ENCODE measurements at regions not wholly inside any gene's neighbourhood (a gene's known extent, or its start where the extent isn't known, plus 50 kb on each side); places are given as distances from the start of the nearest gene placed in this dataset.

GRCh38 chr18:41338341-41338740 is 616.7 kb upstream of the PIK3C3 start:
- no peak for DNase-seq

GRCh38 chr18:41331661-41332060 is 623.4 kb upstream of the PIK3C3 start:
- no peak for DNase-seq

- DNase-seq, result no peak
Measured at GRCh38 chr18:41326311-41326710, 628.7 kb upstream of the PIK3C3 start.

GRCh38 chr18:41324934-41325333 is 630.1 kb upstream of the PIK3C3 start:
- no peak for DNase-seq

- DNase-seq, result no peak
Measured at GRCh38 chr18:41324020-41324791, 630.8 kb upstream of the PIK3C3 start.

- no peak for DNase-seq
Measured at GRCh38 chr18:41323044-41323443, 632.0 kb upstream of the PIK3C3 start.

- no peak for DNase-seq
Measured at GRCh38 chr18:41320100-41320499, 634.9 kb upstream of the PIK3C3 start.

GRCh38 chr18:41315134-41315533 is 639.9 kb upstream of the PIK3C3 start:
- no peak for DNase-seq

- no peak for DNase-seq
Measured at GRCh38 chr18:41311571-41312547, 643.2 kb upstream of the PIK3C3 start.

GRCh38 chr18:41297740-41298139 is 657.3 kb upstream of the PIK3C3 start:
- DNase-seq, result no peak

- DNase-seq, result no peak
Measured at GRCh38 chr18:41269294-41269693, 685.7 kb upstream of the PIK3C3 start.

- DNase-seq, result no peak
Measured at GRCh38 chr18:41268271-41268670, 686.8 kb upstream of the PIK3C3 start.

GRCh38 chr18:41266616-41267015 is 688.4 kb upstream of the PIK3C3 start:
- DNase-seq, result no peak

- no peak for DNase-seq
Measured at GRCh38 chr18:41266204-41266603, 688.8 kb upstream of the PIK3C3 start.

- no peak for DNase-seq
Measured at GRCh38 chr18:41265047-41265446, 690.0 kb upstream of the PIK3C3 start.

- DNase-seq, result no peak
Measured at GRCh38 chr18:41263956-41264355, 691.1 kb upstream of the PIK3C3 start.

- DNase-seq, result no peak
Measured at GRCh38 chr18:41262688-41263087, 692.3 kb upstream of the PIK3C3 start.

- DNase-seq, result no peak
Measured at GRCh38 chr18:41244591-41245037, 710.4 kb upstream of the PIK3C3 start.

- DNase-seq, result no peak
Measured at GRCh38 chr18:41237317-41237716, 717.7 kb upstream of the PIK3C3 start.

GRCh38 chr18:41231681-41232080 is 723.4 kb upstream of the PIK3C3 start:
- no peak for DNase-seq

- no peak for DNase-seq
Measured at GRCh38 chr18:41227993-41228392, 727.0 kb upstream of the PIK3C3 start.

GRCh38 chr18:41226911-41227310 is 728.1 kb upstream of the PIK3C3 start:
- no peak for DNase-seq

GRCh38 chr18:41226186-41226585 is 728.8 kb upstream of the PIK3C3 start:
- DNase-seq, result no peak
